Stimulated activated CD4-positive, alpha-beta T cell treated with anti-CD3 and anti-CD28 coated beads, Interleukin-15, amount 100 ng/mL, for 1 hour (primary cell): ENCODE measurements at regions not wholly inside any gene's neighbourhood (a gene's known extent, or its start where the extent isn't known, plus 50 kb on each side); places are given as distances from the start of the nearest gene placed in this dataset.
"Not testable (repeated sequence)": the region's sequence is repeated elsewhere in the genome, so short reads cannot be mapped to it uniquely, and the experiment has no call there.

Experiments
- DNase-seq, 2 donors: peaks; one replicate each; pipeline ENCODE4 v3.0.0-alpha.2; 2020; ENCODE audit warnings: low read depth in 1 of 2, low spot score in 1 of 2

DNA sequence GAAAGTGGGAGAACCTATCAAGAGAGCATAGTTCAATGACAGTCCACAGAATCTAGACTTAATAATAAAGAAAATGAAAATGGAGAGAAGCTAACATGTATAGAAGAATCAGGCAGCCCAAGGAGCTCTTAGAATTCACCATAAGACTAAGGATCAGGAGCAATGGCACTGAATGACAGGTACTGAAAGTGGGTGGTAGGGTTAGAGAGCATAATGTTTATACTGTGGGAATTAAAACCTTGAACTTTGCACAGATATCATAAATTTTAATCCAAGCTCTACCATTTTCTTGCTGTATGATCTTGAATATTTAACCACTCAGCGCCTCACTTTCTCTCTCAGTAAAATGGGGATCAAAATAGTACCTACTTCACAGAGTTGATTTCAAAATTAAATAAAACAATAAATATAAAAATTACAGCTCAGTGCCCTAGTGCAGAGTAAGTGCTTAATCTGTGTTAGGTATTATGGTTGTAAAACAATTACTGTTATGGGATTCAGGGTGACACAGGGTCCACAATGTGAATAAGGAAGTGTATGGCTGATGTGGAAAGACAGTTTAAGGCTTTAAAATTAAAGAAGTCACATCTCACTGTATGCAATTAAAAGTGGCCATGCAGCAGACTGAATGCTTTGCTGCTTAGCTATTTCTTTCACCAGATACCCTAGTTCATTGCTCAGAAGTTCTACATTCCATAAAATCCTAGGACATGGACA is 319.8 kb downstream of the HINT1 start:
- DNase-seq, result no peak

DNA sequence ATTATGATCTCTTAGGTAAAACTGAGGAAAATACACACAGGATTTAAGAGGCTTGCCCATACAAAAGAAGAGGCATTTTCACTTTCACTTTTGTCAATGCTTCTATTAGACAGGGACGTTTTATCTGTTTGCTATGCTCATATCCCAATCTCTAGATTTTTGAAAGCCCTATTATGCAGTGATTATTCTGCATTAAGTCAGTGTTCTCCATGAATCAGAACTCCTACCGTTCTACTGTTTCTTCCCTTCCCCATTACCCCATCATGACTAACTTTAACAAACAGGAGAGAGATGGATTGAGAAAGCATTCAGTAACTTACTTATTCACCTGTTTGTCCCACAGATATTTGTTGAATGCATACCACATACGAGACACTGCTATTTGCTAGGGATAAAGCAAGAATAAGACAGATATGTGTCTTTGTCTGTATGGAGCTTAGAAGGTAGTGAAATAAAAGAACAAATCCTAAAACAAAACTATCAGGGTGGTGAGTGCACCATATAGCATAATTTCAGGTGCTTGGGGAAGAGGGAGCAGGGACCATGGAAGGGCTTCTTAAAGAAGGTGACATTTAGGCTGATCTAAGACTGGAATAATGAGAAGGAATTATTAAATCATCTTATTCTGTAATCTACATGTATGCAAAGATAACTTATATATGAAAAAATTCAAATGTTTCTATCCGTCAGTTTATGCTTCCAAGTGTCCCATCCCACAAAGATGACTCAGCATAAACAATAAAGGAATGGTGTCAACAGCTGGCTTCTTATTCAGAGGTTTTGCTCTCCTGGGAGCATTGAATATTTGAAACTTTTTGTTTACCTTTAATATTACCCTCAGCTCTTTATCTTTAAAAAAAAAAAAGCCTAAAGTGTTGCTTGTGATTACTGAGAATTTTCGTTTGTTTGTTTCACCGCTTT is 328.1 kb downstream of the HINT1 start:
- DNase-seq, result no peak

DNA sequence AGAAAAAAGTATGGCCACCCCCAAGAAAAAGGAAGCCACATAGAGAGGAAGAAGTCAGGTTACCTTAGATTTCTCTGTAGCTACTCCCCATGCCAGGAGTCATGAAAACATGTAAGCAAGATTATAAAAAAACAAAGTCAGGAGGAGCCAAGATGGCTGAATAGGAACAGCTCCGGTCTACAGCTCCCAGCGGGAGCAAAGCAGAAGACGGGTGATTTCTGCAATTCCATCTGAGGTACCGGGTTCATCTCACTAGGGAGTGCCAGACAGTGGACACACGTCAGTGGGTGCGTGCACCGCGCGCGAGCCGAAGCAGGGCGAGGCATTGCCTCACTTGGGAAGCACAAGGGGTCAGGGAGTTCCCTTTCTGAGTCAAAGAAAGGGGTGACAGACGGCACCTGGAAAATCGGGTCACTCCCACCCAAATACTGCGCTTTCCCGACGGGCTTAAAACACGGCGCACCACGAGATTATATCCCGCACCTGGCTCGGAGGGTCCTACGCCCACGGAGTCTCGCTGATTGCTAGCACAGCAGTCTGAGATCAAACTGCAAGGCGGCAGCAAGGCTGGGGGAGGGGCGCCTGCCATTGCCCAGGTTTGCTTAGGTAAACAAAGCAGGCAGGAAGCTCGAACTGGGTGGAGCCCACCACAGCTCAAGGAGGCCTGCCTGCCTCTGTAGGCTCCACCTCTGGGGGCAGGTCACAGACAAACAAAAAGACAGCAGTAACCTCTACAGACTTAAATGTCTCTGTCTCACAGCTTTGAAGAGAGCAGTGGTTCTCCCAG is 347.3 kb downstream of the HINT1 start:
- not testable (repeated sequence) for DNase-seq

DNA sequence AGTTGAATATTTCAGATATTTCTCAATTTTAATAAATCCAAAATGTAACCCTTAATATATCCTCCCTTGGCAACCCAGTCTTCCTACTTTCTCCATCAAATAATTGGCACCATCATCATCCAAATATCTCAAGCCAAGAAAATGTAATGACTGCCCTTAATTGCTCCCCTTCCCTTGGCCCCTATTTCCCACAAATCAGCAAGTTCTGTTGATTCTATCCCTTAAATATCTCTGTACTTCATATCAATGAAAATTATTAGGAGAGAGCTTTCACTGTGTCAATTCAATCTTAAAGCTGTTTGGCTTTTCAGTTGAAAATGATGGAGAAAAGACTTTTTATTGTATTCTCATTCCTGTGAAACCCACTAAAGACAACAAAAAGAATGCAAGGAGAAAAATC is 349.8 kb downstream of the HINT1 start:
- no peak for DNase-seq

DNA sequence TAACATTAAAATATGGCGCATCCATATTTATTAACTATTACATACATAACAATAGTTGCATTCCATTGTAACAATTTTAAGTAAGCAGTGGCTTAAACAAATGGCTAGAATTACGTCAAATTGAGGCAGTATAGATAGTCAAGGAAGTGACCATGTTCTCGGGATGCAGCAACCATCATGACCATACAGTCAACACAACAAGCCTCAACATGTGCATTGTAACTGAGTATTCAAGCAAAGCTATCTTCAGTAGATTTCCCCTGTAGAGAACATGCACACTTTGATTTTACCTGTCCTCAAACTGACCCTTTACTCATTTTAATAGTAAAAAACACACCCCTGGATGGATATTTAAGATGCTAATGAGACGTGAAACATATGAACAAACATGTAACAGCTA is 356.4 kb downstream of the HINT1 start:
- DNase-seq, result no peak

DNA sequence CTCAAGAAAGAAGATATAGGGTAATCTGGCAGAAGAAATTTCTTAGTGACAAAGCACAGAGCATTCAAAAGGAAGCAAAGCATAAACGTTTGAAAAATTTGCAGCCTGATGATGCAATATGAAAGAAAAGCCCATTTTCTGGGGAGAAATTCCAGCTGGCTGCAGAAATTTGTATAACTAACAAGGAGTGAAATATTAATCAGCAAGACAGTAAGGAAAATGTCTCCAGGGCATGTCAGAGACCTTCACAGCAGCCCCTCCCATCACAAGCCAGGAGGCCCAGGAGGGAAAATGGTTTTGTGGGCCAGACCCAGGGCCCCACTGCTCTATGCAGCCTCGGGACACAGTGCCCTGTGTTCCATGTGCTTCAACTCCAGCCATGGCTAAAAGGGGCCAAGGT is 359.4 kb downstream of the HINT1 start:
- no peak for DNase-seq

DNA sequence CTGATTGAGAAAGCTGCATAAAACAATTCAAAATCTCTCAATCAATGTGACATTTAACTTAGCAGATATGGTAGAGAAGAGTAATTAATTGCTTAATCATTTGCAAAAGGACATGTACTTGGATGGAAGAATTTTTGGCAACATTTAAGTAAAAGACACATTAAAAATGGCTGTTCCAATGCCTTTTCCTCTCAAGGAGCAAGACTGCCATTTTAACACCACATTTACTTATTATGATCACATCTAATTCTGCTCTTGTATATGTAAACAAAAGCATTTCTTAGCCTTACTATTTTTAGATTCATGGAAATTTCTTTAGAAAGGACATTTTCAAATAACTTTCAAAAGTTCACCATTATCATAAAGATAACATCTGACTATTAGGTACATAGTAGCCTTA is 360.0 kb downstream of the HINT1 start:
- DNase-seq, result no peak

DNA sequence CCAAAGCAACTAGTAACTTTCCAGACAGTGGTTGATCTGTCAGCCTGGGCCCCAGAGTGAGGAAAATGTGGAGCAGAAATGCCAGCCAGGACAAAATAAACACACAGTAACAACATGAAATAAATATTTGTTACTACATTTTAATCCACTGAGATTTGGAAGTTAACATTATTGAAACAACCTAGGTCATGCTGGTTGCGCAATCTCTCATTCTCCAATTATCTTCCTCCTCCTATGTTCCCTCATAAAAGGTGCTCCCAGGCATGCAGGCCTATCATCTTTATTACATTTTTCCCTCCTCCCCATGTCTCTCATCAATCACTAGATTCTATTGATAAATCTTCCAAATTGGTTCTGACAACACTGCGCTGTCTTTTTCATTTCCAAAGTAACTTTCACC is 363.1 kb downstream of the HINT1 start:
- DNase-seq, result no peak

DNA sequence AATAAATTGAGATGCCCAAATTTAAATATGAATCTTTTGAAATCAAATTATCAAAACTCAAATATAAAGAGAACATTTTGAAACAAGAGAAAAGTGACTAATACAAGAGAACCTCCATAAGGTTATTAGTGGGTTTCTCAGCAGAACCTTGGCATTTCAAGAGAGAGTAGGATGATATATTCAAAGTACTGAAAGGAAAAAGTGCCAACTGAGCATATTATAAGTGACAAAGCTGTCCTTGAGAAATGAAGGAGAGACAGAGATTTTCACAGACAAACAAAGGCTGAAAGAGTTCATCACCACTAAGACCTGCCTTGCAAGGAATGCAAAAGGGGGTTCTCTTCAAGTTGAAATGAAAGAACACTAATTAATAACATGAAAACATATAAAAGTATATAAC is 366.0 kb downstream of the HINT1 start:
- DNase-seq, result no peak

DNA sequence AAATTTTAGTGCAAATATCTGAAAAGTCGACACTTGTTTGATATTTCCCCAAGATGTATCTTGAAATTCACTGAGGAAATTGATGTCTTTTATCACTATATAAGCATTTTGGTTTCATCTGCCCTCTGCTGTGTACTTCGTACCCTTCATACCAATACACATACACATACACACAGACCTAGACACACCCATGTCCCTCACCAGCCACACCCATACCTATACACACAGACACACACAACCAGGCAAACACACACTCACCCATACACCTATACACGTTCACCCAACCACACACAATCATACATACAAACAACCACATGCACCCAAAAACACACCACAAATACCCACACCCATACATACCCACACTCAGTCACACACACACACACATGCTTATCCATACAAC is 367.8 kb downstream of the HINT1 start:
- no peak for DNase-seq

DNA sequence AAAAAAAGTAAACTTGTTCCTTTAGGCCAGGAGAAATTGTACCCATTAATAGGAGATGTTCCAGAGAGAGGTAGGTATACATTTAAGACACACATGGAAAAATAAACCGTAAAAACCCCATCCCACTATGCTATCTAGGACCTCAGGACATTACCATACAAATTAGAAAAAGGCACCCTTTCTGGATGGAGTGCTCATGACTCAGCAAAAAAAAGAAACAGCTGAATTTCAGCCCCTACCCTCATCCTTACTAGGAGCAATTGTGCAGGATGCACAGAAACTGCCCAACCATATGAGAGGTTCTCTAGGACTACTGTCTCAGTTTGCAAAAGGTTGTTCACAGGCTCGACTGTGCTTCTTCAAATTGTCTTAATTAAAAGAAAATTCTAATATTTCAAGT is 368.2 kb downstream of the HINT1 start:
- no peak for DNase-seq

DNA sequence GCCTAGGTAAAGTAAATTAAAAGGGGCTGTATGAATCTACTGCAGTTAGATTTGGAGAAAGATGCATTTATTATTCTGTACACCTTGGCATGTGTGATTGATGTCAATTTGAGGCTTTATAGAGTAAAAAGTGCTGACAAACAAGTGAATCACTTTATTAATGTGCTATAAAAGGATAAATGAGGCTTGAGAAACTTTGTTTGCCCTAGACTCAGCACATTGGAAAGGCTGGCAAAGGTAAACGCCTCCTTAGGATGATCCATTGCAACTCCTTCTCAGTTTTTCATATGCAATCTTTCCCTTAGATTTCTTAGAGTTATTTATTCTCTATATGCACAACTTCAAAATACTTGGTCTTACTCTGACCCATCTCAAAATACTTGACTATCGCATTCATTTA is 369.0 kb downstream of the HINT1 start:
- no peak for DNase-seq

DNA sequence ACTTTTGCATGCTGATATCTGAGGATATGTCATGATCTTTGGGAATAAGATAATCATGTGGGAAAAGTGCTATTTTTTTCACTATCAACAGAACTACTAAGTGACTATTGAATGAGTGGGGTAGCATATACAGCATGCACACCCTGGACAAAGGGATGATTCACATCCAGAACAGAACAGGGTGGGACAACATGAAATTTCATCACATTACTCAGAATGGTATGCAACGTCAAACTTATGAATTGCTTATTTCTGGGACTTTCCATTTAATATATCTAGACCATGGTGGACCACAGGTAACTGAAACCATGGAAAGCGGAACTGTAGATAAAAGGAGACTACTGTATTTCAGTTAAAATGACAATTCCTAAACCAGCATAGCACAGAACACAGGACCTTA is 370.0 kb downstream of the HINT1 start:
- DNase-seq, result no peak

DNA sequence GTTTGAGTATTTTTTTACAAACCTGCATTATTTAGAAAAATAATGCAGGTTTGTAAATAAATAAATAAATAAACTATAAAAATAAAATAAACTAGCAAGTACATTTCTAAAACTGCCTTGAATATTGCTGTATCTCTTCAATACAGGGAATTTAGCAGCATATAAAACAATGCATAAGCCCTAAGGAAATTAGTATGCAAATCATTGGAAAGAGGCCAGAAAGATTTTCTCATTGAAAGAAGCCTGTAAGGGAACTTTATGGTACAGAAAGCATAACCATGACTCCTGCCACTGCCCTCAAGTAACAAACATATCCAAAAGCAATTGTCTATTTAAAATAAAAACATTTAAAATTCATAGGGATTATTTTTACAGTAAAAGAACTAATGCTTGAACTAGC is 387.3 kb downstream of the HINT1 start:
- no peak for DNase-seq

DNA sequence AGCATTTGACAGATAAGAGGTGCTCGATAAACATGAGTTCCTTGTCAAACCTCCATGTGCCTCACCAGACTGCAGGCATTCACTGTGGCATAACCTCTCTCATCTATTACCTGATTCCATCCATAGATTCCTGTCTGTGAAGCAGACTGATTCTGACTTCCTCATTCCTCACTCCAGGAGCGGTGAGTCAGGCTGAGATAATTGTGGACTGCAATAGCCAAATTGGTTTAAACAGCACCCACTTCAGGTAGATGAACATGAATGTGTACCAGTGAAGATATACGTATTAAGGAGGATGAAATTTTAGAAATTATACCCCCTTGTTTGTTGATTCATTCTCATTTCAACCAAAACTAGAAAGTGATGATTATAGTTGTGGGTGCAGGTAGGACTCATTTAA is 391.2 kb downstream of the HINT1 start:
- DNase-seq, result no peak

DNA sequence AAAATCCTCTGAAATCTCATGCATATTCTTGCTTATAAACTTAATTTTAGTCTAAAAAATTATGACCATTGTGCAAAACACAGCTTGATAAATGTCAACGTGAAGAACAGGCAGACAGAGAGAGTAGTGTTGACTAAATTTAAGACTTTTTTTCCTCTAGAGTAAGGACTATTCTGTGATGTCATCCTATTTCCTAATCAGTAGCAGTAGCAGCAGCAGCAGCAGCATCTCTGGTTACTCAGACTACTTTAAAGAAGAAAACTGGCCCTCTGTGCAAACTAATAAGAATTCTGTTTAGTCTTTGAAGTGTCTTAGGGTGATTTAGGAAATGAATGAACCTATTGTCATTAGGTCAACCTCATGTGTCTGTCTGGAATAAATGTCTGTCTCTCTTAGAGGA is 403.0 kb downstream of the HINT1 start:
- no peak for DNase-seq

DNA sequence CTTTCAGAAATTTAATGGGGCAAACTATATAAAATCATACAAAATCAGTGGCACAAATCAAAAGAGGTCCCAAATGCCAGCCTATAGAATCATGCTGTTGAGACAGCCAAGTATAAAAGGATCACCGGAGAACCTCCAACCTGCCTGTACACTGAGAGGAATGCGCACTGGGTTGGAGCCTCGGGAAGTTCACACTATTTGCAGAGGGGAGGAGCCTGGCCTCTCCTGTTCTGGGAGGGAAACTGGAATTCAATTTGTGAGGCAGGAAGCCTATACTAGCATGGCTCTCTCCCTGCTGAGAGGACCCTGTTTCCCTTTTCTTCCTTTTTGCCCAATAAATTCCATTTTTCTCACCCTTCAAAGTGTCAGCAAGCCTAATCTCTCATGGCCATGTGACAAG is 406.0 kb downstream of the HINT1 start:
- DNase-seq, result no peak

DNA sequence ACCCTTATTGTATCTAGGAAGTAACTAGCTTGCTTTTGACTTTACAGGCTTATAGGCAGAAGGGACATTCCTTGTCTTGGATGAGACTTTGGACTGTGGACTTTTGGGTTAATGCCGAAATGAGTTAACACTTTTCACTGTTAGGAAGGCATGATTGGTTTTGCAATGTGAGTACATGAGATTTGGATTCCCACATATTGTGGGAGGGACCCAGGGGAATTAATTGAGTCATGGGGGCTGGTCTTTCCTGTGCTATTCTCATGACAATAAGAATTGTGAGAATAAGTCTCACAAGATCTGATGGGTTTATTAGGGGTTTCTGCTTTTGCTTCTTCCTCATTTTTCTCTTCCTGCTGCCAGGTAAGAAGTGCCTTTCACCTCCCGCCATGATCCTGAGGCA is 417.5 kb downstream of the HINT1 start:
- DNase-seq, result no peak

DNA sequence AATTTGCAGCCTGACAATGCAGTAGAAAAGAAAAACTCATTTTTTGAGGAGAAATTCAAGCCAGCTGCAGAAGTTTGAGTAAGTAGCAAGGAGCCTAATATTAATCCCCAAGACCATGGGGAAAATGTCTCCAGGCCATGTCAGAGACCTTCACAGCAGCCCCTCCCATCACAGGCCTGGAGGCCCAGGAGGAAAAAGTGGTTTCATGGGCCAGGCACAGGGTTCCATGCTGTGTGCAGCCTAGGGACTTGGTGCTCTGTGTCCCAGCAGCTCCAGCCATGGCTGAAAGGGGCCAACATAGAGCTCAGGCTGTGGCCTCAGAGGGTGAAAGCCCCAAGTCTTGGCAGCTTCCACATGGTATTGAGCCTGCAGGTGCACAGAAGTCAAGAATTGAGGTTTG is 418.4 kb downstream of the HINT1 start:
- not testable (repeated sequence) for DNase-seq

DNA sequence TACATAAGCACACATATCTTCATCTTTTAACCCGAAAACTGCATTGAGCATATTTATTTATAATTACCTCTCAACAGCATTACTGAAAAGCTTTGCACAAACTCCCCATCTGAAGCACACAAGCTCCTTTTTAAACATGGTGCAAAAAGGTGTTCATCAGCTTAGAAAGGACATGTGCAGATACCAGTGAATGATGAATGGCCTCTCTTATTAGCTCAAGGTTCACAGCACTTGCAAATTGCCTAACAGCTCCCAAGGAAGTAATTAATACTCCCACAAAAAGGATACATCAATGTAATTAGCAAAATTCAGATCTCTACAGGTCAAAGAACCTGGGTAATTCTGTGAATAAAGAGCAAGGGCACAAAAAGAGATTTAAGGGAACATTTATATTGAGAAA is 422.0 kb downstream of the HINT1 start:
- no peak for DNase-seq

DNA sequence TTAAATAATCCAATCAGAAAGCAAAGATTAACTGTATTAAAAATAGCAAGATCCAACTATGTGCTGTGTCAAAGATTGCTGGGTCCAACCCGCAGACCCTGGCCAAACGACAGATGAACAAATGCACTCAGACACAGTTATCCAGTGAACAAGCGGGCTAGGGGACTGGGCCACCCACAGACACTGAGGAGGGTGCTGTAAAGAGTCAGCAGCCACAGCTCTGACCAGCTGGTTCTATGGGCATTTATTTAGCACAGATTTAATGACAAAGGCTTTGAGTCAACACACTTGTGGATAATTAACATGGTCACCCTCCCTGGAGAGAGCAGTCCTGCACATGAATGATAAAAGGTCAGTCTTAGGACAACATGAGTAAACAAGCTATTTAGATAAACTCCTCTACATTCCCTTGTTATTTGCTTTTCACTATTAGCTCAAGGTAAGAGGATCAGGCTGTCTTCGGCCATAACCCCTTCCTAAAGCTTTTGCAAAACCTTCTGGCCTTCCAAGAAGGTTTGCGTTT is 424.9 kb downstream of the HINT1 start:
- DNase-seq, result no peak

DNA sequence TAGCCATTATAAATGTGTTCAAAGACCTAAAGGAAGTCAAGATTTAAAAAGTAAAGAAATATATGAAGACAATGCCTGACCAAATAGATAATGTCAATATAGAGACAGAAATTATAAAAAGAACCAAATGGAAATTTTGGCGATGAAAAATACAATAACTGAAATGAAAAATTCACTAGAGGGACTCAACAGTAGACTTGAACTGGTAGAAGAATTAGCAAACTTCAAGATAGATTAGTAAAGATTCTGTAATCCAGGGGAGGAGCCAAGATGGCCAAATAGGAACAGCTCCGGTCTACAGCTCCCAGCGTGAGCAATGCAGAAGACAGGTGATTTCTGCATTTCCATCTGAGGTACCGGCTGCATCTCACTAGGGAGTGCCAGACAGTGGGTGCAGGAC is 433.2 kb downstream of the HINT1 start:
- no peak for DNase-seq
